HG02973 (cell line): ENCODE measurements at regions not wholly inside any gene's neighbourhood (a gene's known extent, or its start where the extent isn't known, plus 50 kb on each side); places are given as distances from the start of the nearest gene placed in this dataset.
"Not testable (repeated sequence)": the region's sequence is repeated elsewhere in the genome, so short reads cannot be mapped to it uniquely, and the experiment has no call there.

Experiments
- ATAC-seq: cut with Tn5 transposase; IDR thresholded peaks from one replicate; pipeline ENCODE4 v1.9.1; 2021; ENCODE audit warnings: moderate library complexity; ENCODE audit not compliant: unreplicated experiment

DNA sequence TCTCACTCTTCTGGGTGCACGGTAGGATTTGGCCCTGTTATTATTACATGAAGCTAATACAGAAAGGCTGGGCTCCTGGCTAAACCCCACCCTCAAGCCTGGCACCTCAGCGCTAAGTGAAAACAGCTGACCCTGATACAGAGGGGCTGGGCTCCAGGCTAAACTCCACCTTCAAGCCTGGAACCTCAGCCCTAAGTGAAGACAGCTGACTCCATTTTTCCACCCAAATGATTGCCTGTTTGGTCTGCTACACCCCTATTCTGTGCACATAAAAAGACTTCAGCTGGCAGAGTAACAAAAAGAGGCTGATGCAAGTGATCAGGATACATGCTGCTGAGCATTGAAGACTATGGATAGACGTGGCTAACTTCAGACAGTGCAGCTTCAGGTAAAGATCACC lies 148.4 kb upstream of the CLINT1 start:
- ATAC-seq: no peak

DNA sequence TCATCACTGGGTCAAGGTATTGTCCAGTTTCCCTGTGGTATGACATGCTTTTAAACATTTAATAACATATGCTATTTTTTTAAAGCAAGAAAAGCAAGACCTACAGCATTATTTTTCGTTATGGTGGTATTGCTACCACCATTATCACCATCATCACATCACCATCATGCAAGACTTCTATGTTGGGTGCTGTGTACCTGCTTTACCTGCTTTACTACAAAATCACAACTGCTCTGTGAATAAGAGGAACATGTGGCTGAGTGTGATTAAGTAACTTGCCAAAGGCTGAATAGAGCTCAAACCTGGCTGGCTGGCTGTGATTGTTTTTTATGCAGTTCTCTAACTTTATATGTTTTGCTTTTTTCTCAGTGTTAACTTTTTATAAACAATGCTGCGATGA lies 140.8 kb upstream of the CLINT1 start:
- ATAC-seq: no peak

DNA sequence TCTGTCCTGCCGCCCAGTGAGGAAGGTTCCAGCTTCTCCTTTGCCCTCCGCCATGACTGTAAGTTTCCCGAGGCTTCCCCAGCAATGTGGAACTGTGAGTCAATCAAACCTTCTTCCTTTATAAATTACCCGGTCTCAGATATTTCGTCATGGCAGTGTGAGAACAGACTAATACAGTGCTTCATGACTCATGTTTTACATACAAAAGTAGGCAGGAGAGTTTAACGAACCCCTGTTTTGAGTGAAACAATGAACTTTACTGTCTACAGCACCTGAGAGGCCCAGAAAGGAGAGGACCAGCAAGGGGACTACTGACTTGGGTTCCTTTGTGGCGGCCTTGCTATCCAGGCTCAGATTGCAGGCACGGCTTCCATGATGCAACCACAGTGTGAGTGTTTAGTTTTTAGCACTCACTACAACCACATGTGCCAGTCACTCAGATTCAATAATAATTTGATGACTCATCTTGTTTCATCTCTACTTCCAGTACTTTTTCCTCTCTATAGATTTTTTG lies 139.1 kb upstream of the CLINT1 start:
- ATAC-seq: no peak

DNA sequence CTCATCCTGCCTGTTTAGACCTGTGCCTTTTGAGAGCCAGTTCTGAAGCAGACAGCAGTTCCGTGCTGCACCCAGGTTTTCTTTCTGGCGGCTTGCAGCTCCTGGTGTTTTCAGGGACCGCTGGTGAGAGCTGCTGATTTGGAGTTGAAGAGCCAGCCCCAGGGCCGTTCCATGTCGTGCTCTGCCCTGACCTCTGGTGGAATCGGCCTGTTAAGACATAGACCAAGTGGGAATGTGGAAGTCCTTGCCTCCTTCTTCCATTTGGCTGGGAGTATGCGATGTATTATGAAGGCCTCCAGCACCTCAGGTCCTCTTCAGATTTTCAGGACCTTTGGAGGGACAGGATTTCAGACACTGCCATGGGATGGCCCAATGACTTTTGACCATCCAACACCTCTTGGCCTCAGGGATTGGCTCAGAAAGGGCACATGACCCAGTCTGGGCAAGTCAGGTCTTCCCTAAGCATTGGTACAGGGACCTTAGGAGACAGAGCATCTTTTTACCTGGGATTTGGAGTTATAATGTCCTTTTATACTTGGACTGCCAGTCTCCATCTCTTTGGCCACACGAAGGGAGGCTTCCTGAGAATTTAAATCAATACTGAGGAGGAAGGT lies 136.1 kb upstream of the CLINT1 start:
- ATAC-seq: peak; percentile 90

DNA sequence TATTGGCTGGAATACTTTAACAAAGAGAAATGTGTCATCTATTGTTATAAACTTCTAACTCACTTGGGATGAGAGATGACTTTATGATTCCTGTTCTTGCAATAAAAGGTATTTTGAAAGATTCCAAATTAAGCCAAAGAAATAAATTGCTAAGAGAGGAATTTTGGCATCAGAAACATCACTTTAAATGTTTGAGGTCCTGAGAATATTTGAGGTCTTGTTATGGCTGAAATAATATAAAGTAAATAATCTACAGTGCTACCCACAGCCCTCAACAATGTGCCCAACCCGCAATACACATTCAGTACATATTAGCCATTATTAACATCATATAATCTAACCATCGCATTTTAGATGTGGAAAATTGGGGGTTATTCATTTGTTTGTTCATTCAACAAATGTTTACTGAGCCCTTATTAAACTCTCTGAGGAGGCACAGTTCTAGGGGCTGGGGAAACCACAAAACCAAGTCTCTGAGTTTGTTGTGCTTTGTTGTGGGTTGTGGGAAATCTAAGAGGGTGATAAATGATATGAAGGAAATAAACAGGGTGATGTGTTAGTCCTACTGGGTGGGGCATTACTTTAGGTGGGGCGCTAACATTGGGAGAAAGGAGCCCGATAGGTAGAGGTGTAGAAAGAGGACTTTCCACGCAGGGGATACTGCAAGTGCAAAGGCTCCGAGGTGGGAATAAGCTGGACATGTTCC lies 135.2 kb upstream of the CLINT1 start:
- no peak for ATAC-seq

DNA sequence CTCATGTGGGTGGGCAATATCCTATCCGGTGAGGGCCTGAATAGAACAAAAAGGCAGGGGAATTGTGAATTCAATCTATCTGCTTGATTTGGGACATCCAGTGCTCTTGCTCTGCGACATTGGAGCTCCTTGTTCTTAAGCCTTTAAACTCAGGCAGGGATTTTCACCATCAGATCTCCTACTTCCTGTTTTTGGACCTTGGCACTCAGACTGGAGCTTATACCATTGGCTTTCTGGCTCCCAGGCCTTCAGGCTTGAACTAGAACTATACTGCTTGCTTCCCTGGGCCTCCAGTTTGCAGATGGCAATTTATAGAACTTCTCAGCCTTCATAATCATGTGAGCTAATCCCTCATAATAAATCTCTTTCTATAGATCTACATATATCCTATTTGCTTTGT lies 134.3 kb upstream of the CLINT1 start:
- ATAC-seq: no peak

DNA sequence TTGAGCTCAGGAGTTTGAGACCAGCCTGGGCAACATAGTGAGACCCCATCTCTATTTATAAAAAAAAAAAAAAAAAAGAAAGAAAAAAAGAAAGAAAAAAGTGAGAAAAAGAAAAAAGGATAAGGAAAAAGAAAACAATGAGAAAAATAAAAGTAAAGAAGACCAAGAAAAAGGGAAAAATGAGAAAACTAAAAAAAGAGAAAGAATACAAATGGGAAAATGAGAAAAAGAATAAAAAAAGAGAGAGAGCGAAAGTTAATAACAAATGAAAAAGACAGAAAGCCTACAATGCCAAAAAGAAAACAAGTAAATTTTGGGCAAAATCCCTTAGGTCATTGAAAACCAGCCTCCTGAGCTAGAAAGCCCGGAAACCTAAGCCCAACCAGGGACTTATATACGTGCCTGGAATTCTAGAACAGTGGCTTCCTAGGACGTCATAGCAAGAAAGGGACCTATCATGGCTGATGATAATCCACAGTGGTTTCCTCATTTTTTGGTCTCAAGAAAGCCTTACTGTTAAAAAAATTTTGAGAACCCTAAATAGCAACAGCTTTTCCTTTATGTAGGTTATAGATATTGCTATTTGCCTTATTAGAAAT lies 131.7 kb upstream of the CLINT1 start:
- ATAC-seq: no peak

DNA sequence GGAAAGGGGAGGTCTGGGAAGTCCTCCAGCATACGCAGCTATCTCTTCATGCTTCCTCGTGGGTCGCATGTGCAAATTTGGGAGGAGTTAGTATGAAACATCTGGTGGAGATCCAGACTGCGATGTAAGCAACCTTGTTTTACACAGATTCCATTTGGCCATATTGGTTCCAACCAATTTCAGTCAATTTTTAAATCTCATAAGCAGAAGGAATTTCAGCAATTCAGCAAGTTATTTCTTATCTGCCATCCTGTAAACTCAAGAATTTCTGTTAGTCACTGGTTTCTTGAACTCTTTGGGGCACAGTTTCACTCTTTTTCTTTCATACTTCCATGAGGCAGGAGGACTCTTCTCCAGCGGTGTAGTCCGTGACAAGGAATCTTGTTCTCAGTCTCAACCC lies 130.4 kb upstream of the CLINT1 start:
- ATAC-seq: no peak

DNA sequence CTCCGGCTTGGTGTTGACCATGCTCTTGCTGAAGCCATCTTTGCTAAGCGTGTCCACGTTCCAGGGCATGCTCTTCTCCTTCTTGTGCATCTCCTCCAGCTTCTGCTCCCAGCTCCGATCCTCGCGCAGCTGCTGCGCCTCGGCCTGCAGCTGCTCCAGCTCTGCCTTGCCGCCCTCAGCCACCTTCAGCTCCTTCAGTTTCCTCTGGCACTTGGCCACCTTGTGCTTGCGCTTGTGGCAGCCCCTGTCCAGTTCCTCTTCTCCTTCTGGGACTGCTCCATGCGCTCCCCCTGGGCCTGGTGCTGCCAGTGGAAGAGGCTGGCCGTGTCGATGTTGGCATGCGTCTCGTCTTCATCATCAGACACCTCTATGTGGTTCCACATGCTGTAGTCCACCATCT lies 128.3 kb upstream of the CLINT1 start:
- ATAC-seq: no peak

DNA sequence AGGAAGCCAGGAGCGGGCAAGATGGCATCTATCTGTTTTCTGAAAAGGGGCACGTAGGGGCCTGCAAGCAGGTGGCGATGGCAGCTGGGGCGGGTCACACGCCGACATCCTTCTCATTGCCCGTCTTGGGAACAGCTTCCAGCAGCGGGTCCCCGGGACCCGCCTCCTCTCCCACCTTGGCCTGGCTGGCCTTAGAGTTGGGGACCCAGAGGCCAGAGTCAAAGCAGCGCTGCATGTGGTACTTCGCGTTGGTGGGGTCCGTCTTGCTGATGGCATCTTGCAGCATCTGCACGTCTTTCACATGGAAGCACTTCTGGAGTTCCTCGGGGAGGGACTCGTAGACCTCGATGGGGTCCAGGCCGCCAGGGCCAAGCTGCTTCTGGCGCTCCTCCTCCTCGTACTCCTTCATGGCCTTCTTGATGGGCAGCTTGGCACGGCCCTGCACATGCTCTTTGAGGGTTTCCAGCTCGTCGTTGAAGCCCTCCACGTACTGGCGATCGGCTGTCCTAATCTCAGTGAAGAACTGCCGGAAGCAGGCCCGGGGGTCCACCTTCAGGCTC lies 127.6 kb upstream of the CLINT1 start:
- no peak for ATAC-seq

DNA sequence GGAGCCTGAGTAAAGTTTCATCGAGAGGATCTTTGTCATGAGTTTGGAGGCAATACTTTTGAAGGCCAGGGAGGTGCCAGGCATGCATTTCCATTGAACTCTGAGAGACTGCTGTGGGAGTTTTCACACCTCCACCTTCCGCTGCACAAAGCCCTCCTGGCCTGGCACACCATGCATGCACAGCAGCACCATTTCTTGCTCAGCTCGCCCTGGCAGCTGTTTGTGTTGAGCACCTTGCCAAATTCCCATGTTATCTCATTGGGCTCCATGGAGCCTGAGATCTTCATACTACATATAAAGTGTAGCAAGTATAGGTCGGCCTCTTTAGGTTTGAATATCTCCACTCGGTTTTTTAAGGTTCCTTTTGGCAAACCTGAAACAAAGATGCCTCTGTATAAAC lies 125.7 kb upstream of the CLINT1 start:
- ATAC-seq: no peak

DNA sequence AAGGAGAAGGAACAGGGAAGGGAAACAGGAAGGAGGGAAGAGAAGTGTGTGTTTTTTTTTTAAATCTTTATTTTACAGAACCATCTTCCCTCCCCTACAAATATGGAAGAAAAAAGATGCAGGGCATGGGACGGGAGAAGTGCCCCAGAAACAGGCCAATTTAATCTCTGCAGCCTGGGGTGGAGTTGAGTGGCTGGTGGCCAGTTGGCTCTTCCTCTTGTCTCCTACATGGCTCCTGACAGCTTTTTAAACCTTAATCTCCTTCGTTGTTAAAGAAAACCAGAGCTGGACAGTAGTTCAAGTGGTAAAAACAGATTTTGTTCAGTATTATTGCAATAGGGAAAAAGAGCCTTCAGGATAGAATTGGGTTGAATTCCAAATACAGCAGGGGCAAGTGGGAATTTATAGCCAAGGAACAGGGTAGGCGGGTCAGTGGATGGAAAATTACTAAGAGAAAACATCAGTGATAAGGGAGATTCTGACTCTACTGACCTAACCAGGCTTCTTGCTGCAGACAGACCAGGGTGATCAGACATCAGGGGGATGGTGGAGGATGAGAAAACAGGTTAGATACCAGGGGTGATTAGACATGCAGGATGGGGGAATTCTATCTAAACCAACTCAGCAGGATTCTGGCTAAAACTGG lies 125.1 kb upstream of the CLINT1 start:
- no peak for ATAC-seq

DNA sequence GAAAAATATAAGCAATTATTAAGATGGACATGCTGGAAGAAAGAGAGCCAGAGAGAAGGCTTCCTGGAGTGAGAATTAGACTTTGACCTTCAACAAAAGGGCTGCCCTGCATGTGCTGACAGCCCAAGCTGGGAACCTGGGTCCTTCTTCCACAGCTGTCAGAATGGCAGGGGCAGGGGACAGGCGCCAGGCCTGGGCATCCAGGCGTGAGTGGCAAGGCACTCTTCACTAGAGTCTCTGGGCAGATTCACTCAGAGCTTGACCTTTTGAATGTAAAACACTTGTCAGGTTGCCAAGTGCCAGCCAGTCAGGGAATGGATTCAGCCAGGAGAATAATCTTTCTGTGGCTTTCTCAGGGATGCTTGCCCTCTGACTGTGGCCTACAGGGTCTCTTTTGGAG lies 119.1 kb upstream of the CLINT1 start:
- ATAC-seq: no peak

DNA sequence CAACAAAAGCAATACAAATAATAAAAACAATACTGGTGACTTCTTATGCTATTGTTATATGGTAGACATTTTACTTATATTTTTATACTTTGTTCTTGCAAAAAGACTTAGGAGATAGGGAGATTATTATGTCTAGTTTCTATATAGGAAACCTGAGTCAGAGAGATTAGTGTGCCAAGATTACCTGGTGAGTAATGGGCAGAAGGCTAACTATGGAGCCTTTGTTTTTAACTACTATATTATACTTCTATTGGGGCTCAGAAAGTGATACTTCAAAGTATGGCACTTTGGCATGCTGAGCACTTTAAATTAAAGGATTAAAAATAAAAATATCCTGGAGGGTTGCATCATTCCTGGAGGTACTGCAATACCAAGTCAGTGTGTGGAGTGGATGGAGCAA lies 117.5 kb upstream of the CLINT1 start:
- no peak for ATAC-seq

DNA sequence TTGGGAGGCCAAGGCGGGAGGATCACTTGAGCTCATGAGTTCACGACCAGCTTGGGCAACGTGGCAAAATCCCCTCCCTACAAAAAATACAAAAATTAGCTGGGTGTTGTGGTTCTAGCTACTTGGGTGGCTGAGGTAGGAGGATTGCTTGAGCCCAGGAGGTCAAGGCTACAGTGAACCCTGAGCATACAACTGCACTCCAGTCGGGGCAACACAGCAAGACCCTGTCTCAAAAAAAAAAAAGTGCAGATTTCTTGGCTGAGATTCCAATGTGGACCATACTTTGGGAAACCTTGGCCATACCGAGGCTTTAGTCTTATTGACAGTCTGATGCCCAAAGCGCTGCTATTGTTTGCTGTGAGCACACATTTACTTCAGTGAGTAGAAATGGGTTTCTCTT lies 113.6 kb upstream of the CLINT1 start:
- no peak for ATAC-seq

DNA sequence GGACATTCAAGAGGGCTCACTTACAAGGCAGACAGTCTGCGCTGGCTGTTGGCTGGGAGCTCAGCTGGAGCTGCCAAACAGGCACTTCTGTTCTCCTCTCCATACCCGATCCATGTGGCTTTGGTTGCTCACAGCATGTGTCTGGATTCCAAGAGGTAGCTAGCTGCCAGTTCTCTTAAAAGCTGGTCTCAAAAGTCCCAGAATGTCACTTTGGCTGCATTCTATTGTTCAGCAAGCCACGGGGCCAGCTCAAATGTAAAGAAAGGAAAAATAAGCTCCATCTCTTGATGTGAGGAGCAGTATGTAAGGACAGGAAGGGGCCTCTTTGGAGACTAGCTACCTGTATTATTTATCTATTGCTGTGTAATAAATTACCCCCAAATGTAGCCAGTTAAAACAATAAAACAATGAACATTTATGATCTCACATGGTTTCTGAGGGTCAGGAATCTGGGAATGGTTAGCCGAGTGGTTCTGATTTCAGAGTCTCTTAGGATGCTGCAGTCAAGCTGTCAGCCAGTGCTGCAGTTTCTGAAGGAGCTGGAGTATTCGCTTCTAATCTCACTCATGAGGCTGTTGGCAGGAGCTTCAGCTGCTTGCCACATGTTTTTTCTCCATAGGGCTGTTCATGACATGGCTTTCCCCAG lies 112.7 kb upstream of the CLINT1 start:
- no peak for ATAC-seq

DNA sequence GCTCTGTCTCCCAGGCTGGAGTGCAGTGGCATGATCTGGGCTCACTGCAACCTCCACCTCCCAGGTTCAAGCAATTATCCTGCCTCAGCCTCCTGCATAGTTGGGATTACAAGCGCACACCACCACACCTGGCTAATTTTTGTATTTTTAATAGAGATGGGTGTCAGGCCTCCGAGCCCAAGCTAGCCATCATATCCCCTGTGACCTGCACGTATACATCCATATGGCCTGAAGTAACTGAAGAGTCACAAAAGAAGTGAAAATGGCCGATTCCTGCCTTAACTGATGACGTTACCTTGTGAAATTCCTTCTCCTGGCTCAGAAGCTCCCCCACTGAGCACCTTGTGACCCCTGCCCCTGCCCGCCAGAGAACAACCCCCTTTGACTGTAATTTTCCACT lies 109.6 kb upstream of the CLINT1 start:
- not testable (repeated sequence) for ATAC-seq

DNA sequence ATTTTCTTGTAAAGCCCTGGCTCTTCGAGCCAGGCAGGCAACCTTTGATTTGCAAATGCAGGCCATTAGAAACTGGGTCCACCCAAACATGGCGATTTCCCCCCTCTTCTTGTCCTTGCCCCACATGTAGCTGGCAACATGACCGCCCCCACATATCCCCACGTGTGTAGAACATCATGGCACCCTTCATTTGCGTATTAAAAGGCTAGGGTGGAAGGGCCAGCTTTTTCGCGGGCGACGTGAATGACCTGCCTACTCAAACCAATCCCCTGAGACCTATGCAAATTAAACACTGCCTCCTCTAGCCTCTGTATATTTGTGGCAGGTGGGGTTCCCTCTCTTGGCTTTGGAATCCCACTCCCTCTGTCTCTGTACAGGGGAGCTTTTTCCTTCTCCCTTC lies 107.0 kb upstream of the CLINT1 start:
- no peak for ATAC-seq

DNA sequence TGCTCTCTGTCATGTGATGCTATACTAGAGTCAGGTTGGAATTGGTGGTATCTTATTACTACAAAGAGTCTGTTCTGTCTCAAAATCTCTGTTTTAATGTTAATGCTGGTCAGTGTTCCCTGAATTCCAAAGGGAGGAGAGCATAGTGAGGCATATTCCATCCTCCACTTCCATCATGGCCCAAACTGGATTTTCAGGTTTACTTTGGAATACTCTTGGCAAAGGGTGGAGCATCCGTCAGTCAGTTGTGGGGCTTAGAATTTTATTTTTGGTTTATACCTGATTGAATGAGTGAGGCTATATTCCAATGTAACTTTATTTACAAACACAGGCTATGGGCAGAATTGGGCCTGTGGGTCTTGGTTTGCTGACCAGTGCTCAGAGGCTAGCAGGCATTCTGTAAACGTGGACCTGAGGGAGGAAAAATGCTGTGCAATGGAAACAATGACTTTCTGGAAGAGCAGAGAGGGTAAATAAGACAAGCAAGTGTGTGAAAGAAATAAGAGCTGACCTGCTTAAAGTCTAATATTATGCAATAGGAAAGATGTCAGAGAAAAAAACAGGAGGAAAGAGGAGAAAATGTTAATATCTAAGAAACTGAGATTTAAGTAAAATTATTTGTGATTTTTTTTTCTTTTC lies 106.2 kb upstream of the CLINT1 start:
- no peak for ATAC-seq

DNA sequence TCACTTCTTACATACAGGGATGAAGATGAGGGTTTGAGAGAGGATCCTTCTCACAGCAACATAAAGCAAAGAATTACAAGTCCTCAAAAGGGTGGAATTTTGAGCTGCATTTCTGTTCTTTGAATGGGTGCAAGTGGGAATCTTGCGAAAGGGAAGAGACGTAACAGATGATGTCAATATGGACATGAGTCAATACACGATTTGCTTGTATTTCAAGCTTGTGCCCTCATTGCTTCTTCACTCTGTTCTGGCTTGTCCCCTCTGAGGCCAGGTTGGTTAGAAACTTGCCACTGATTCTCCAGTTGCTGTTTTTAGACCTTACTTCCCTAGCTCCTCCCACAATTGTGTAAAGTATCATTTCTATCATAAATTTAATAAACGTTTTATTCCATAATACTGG lies 104.8 kb upstream of the CLINT1 start:
- ATAC-seq: no peak

DNA sequence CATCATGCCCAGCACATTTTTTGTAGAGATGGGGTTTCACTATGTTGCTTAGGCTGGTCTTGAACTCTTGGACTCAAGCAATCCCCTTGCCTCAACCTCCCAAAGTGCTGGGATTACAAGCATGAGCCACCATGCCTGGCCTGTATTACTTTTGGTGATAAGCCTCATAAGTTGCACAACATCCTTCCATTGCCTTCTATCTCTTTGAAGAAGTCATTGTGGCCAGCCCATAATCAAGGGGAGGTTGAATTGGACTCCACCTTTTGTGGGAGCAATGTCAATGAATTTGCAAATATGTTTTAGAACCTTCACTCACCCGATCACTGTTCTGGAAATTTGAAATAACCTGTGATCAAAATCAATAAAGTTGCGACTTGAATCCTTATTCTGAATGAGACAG lies 104.3 kb upstream of the CLINT1 start:
- ATAC-seq: no peak
